Neural progenitor cell (in vitro differentiated cells): ENCODE measurements at regions not wholly inside any gene's neighbourhood (a gene's known extent, or its start where the extent isn't known, plus 50 kb on each side); places are given as distances from the start of the nearest gene placed in this dataset.

ENCODE experiments used
- DNase-seq: peaks from one replicate; pipeline ENCODE4 v3.0.0-alpha.2; 2016; ENCODE audit warnings: low spot score
- H2AFZ ChIP-seq: fragments of 200-600 bp; sonication (generic); replicated peaks from 2 replicates; pipeline ENCODE4 v1.6.1; 2016; ENCODE audit warnings: antibody characterized with exemption
- H3F3A ChIP-seq: fragments of 200-600 bp; sonication (generic); 2 replicates; pipeline ENCODE4 v1.6.1; 2016; ENCODE audit warnings: antibody characterized with exemption, low read depth
- H3K27ac ChIP-seq: fragments of 200-600 bp; sonication (generic); 2 replicates; pipeline ENCODE4 v1.5.1; 2016; ENCODE audit warnings: mild to moderate bottlenecking
- H3K27me3 ChIP-seq: fragments of 200-600 bp; sonication (generic); 2 replicates; pipeline ENCODE4 v1.6.1; 2016; ENCODE audit warnings: mild to moderate bottlenecking, moderate library complexity
- H3K36me3 ChIP-seq: fragments of 200-600 bp; sonication (generic); 2 replicates; pipeline ENCODE4 v1.5.1; 2016
- H3K4me1 ChIP-seq: fragments of 200-600 bp; sonication (generic); 2 replicates; pipeline ENCODE4 v1.6.1; 2016; ENCODE audit warnings: mixed run types
- H3K4me2 ChIP-seq: fragments of 200-600 bp; sonication (generic); 2 replicates; pipeline ENCODE4 v1.6.1; 2016
- H3K4me3 ChIP-seq: fragments of 200-600 bp; sonication (generic); 2 replicates; pipeline ENCODE4 v1.5.1; 2016
- H3K79me2 ChIP-seq: fragments of 200-600 bp; sonication (generic); 2 replicates; pipeline ENCODE4 v1.6.1; 2016; ENCODE audit warnings: low read depth
- H3K9ac ChIP-seq: fragments of 200-600 bp; sonication (generic); 2 replicates; pipeline ENCODE4 v1.6.1; 2016
- H3K9me3 ChIP-seq: fragments of 200-600 bp; sonication (generic); 2 replicates; pipeline ENCODE4 v1.5.1; 2016; ENCODE audit warnings: low read depth
- H4K20me1 ChIP-seq: fragments of 200-600 bp; sonication (generic); 2 replicates; pipeline ENCODE4 v1.6.1; 2016; ENCODE audit warnings: low read depth
- H3K27ac Mint-ChIP-seq: 3 replicates; pipeline ENCODE4 v1.8.0; 2021; ENCODE audit warnings: mixed read lengths
- H3K27me3 Mint-ChIP-seq: 2 replicates; pipeline ENCODE4 v1.8.0; 2022; ENCODE audit warnings: low read depth, mild to moderate bottlenecking, inconsistent platforms, moderate library complexity, mixed read lengths; ENCODE audit not compliant: insufficient read depth
- H3K36me3 Mint-ChIP-seq: 3 replicates; pipeline ENCODE4 v1.8.0; 2021; ENCODE audit warnings: mixed read lengths
- H3K4me1 Mint-ChIP-seq: 3 replicates; pipeline ENCODE4 v1.8.0; 2021; ENCODE audit warnings: mixed read lengths
- H3K4me3 Mint-ChIP-seq: 3 replicates; pipeline ENCODE4 v1.8.0; 2021; ENCODE audit warnings: mild to moderate bottlenecking, moderate library complexity, mixed read lengths
- H3K9me3 Mint-ChIP-seq: 3 replicates; pipeline ENCODE4 v1.8.0; 2020; ENCODE audit warnings: mixed read lengths
- CTCF ChIP-seq: fragments of 200-600 bp; sonication (generic); IDR thresholded peaks from 2 replicates; pipeline ENCODE4 v1.5.1; 2017; ENCODE audit warnings: antibody characterized with exemption, mild to moderate bottlenecking
- EZH2 ChIP-seq: fragments of 200-600 bp; sonication (generic); IDR thresholded peaks from 2 replicates; pipeline ENCODE4 v1.6.1; 2017; ENCODE audit warnings: antibody characterized with exemption, mild to moderate bottlenecking, moderate library complexity
- EZH2phosphoT487 ChIP-seq: fragments of 200-600 bp; sonication (generic); IDR thresholded peaks from 2 replicates; pipeline ENCODE4 v1.6.1; 2017; ENCODE audit warnings: antibody characterized with exemption

- DNase-seq, result no peak
- Histone ChIP-seq H3K27me3 (no peaks in the 10 kb centered on the region), H3K4me3 (no peak overlapping the region), H3K4me2 (no peak overlapping the region), H2AFZ (no peak overlapping the region), H3K36me3 (no peaks in the 10 kb centered on the region), H3K9me3 (no peaks in the 10 kb centered on the region), H4K20me1 (no peaks in the 10 kb centered on the region), H3K9ac (no peak overlapping the region), H3K79me2 (no peaks in the 10 kb centered on the region), H3K27ac (no peak overlapping the region), H3K4me1 (no peaks in the 10 kb centered on the region), H3F3A (no peaks in the 10 kb centered on the region)
- Mint-ChIP-seq H3K4me1 (no peaks in the 10 kb centered on the region), H3K36me3 (no peaks in the 10 kb centered on the region), H3K4me3 (no peak overlapping the region), H3K27ac (no peak overlapping the region), H3K27me3 (peaks cover 2% of the 10 kb centered on the region), H3K9me3 (no peaks in the 10 kb centered on the region)
- TF ChIP-seq EZH2 (no peak), EZH2phosphoT487 (no peak), CTCF (no peak)
These were observed 50.7 kb upstream of the TNFRSF21 start for GRCh38 chr6:47360388-47360787.

- no peaks in the 10 kb centered on the region for H3K9me3 ChIP-seq
- H4K20me1 ChIP-seq, result no peaks in the 10 kb centered on the region
- H3F3A ChIP-seq, result no peaks in the 10 kb centered on the region
- TF ChIP-seq EZH2, result no peak
- H3K27me3 ChIP-seq, result no peaks in the 10 kb centered on the region
- DNase-seq, result no peak
- H3K4me2 ChIP-seq, result no peak overlapping the region
- Mint-ChIP-seq H3K4me1 (no peaks in the 10 kb centered on the region), H3K27ac (no peak overlapping the region), H3K4me3 (no peak overlapping the region), H3K27me3 (peaks cover 2% of the 10 kb centered on the region), H3K9me3 (no peaks in the 10 kb centered on the region), H3K36me3 (no peaks in the 10 kb centered on the region)
- H3K4me3 ChIP-seq, result no peak overlapping the region
- H3K4me1 ChIP-seq, result no peaks in the 10 kb centered on the region
- H3K9ac ChIP-seq, result no peak overlapping the region
- H3K27ac ChIP-seq, result no peak overlapping the region
- no peaks in the 10 kb centered on the region for H3K36me3 ChIP-seq
- no peaks in the 10 kb centered on the region for H3K79me2 ChIP-seq
- no peak overlapping the region for H2AFZ ChIP-seq
These were observed 53.3 kb upstream of the TNFRSF21 start for GRCh38 chr6:47362857-47363461.

- Mint-ChIP-seq H3K36me3 (no peaks in the 10 kb centered on the region), H3K4me3 (no peak overlapping the region), H3K9me3 (no peaks in the 10 kb centered on the region), H3K27ac (no peak overlapping the region), H3K4me1 (no peaks in the 10 kb centered on the region), H3K27me3 (peaks cover 2% of the 10 kb centered on the region)
- Histone ChIP-seq H3K27ac (no peak overlapping the region), H3K9me3 (no peaks in the 10 kb centered on the region), H3K36me3 (no peaks in the 10 kb centered on the region), H3K4me2 (no peak overlapping the region), H3K9ac (no peak overlapping the region), H3K27me3 (no peaks in the 10 kb centered on the region), H3K4me1 (no peaks in the 10 kb centered on the region), H4K20me1 (no peaks in the 10 kb centered on the region), H3F3A (no peaks in the 10 kb centered on the region), H2AFZ (no peak overlapping the region), H3K4me3 (no peak overlapping the region), H3K79me2 (no peaks in the 10 kb centered on the region)
- TF ChIP-seq EZH2 (no peak), CTCF (no peak), EZH2phosphoT487 (no peak)
- no peak for DNase-seq
These were observed 54.0 kb upstream of the TNFRSF21 start for GRCh38 chr6:47363736-47364135.

GRCh38 chr6:47366335-47366890 lies 56.7 kb upstream of the TNFRSF21 start:
- Histone ChIP-seq H3F3A (no peaks in the 10 kb centered on the region), H4K20me1 (no peaks in the 10 kb centered on the region), H3K9ac (no peak overlapping the region), H3K4me2 (no peak overlapping the region), H3K4me3 (no peak overlapping the region), H3K36me3 (no peaks in the 10 kb centered on the region), H3K27me3 (no peaks in the 10 kb centered on the region), H2AFZ (no peak overlapping the region), H3K4me1 (no peaks in the 10 kb centered on the region), H3K9me3 (no peaks in the 10 kb centered on the region), H3K79me2 (no peaks in the 10 kb centered on the region), H3K27ac (no peak overlapping the region)
- peaks cover 2% of the 10 kb centered on the region for H3K27me3 Mint-ChIP-seq
- H3K4me1 Mint-ChIP-seq, result no peaks in the 10 kb centered on the region
- TF ChIP-seq EZH2 (no peak), CTCF (no peak), EZH2phosphoT487 (no peak)
- H3K4me3 Mint-ChIP-seq, result no peak overlapping the region
- no peak overlapping the region for H3K27ac Mint-ChIP-seq
- DNase-seq, result no peak
- no peaks in the 10 kb centered on the region for H3K9me3 Mint-ChIP-seq
- H3K36me3 Mint-ChIP-seq, result no peaks in the 10 kb centered on the region
